Astrocyte (in vitro differentiated cells and primary cell): ENCODE measurements at regions not wholly inside any gene's neighbourhood (a gene's known extent, or its start where the extent isn't known, plus 50 kb on each side); places are given as distances from the start of the nearest gene placed in this dataset.

Experiments used
- DNase-seq: peaks from one replicate; pipeline ENCODE4 v3.0.0-alpha.2; 2010; ENCODE audit warnings: low read depth
- FAIRE-seq: peaks from 2 replicates; lab custom pipeline; 2011; peaks lifted over from hg19 to GRCh38; lab: Jason Lieb, UNC
- H2AFZ ChIP-seq: 2 replicates; pipeline ENCODE4 v1.6.0; 2012; ENCODE audit warnings: low read depth, low read length, inconsistent platforms
- H3K27ac ChIP-seq: 2 replicates; pipeline ENCODE4 v1.5.1; 2011; ENCODE audit warnings: low read depth, low read length, inconsistent platforms
- H3K27me3 ChIP-seq: 2 replicates; pipeline ENCODE4 v1.6.0; 2011; ENCODE audit warnings: low read length, inconsistent platforms; ENCODE audit not compliant: insufficient read depth
- H3K36me3 ChIP-seq: 2 replicates; pipeline ENCODE4 v1.5.1; 2011; ENCODE audit warnings: low read length, inconsistent platforms; ENCODE audit not compliant: insufficient read depth
- H3K4me1 ChIP-seq: 2 replicates; pipeline ENCODE4 v1.5.1; 2011; ENCODE audit warnings: low read length, inconsistent platforms; ENCODE audit not compliant: insufficient read depth
- H3K4me2 ChIP-seq: 2 replicates; pipeline ENCODE4 v1.6.0; 2012; ENCODE audit warnings: low read length, inconsistent platforms
- H3K4me3 ChIP-seq: 2 replicates; pipeline ENCODE4 v1.5.1; 2011; ENCODE audit warnings: low read depth, mild to moderate bottlenecking, low read length, inconsistent platforms; ENCODE audit not compliant: insufficient read depth
- H3K79me2 ChIP-seq: 2 replicates; pipeline ENCODE4 v1.6.0; 2012; ENCODE audit warnings: mild to moderate bottlenecking, low read length, inconsistent platforms; ENCODE audit not compliant: insufficient read depth
- H3K9ac ChIP-seq: 2 replicates; pipeline ENCODE4 v1.6.0; 2012; ENCODE audit warnings: mild to moderate bottlenecking, low read length, inconsistent platforms
- H3K9me3 ChIP-seq: 2 replicates; pipeline ENCODE4 v1.5.1; 2012; ENCODE audit warnings: low read depth, mild to moderate bottlenecking, low read length, inconsistent platforms; ENCODE audit not compliant: insufficient read depth
- H4K20me1 ChIP-seq: 2 replicates; pipeline ENCODE4 v1.6.0; 2012; ENCODE audit warnings: low read length, inconsistent platforms; ENCODE audit not compliant: insufficient read depth
- H3K27ac Mint-ChIP-seq: one replicate; pipeline ENCODE4 v1.8.0; 2021; ENCODE audit warnings: mild to moderate bottlenecking, mixed read lengths; ENCODE audit not compliant: unreplicated experiment
- H3K27me3 Mint-ChIP-seq: one replicate; pipeline ENCODE4 v1.8.0; 2021; ENCODE audit warnings: low read depth, mixed read lengths; ENCODE audit not compliant: unreplicated experiment
- H3K36me3 Mint-ChIP-seq: one replicate; pipeline ENCODE4 v1.8.0; 2021; ENCODE audit warnings: low read depth, mixed read lengths; ENCODE audit not compliant: unreplicated experiment
- H3K4me1 Mint-ChIP-seq: one replicate; pipeline ENCODE4 v1.8.0; 2021; ENCODE audit warnings: low read depth, mixed read lengths; ENCODE audit not compliant: unreplicated experiment
- H3K4me3 Mint-ChIP-seq: one replicate; pipeline ENCODE4 v1.8.0; 2021; ENCODE audit warnings: mild to moderate bottlenecking, moderate library complexity, mixed read lengths; ENCODE audit not compliant: unreplicated experiment
- H3K9me3 Mint-ChIP-seq: one replicate; pipeline ENCODE4 v1.8.0; 2021; ENCODE audit warnings: mild to moderate bottlenecking, mixed read lengths; ENCODE audit not compliant: unreplicated experiment
- EZH2 ChIP-seq: IDR thresholded peaks from 2 replicates; pipeline ENCODE4 v1.6.1; 2012; ENCODE audit warnings: mild to moderate bottlenecking, low read length, inconsistent platforms; ENCODE audit not compliant: insufficient read depth
- TF ChIP-seq, protein P1 (sequence below): IDR thresholded peaks from 2 replicates; pipeline ENCODE4 v1.5.1; 2011; ENCODE audit warnings: low read depth, mild to moderate bottlenecking, inconsistent platforms, low read length, moderate library complexity; ENCODE audit not compliant: insufficient read depth

DNA sequence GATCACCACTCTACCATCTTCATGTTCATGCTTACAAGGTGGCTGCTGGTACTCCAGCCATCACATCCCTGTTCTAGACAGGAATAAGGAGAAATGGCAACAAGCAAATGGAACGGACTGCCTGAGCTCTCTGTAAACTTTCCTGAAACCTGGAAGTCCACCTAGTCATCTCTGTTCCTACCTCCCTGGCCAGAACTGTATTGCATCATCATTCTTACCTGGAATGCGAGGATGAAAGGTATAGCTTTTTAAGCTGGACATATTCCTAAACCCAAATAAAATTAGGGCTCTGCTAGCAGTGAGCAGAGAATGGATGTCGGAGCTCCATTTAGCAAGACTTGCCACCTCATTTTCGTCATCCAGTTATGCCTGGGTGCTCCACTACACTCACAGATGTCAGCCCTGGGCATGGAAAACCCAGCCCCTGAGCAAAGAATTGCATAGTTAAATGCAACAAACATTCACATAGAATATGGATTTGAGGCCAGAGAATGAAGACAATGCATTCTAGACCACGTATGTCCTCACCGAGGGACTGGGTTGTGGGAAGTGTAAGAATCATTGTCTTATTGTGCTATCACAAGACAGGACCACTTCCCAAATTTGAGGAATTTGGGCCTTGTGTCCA is 214.3 kb upstream of the CDYL start:
- Histone ChIP-seq H2AFZ (no peak overlapping the region), H3K27me3 (no peaks in the 10 kb centered on the region), H3K4me2 (no peak overlapping the region), H4K20me1 (no peaks in the 10 kb centered on the region), H3K9me3 (no peaks in the 10 kb centered on the region), H3K4me1 (peaks cover 3% of the 10 kb centered on the region), H3K4me3 (no peak overlapping the region), H3K27ac (no peak overlapping the region), H3K9ac (no peak overlapping the region), H3K36me3 (no peaks in the 10 kb centered on the region), H3K79me2 (no peaks in the 10 kb centered on the region)
- TF ChIP-seq, protein P1, sequence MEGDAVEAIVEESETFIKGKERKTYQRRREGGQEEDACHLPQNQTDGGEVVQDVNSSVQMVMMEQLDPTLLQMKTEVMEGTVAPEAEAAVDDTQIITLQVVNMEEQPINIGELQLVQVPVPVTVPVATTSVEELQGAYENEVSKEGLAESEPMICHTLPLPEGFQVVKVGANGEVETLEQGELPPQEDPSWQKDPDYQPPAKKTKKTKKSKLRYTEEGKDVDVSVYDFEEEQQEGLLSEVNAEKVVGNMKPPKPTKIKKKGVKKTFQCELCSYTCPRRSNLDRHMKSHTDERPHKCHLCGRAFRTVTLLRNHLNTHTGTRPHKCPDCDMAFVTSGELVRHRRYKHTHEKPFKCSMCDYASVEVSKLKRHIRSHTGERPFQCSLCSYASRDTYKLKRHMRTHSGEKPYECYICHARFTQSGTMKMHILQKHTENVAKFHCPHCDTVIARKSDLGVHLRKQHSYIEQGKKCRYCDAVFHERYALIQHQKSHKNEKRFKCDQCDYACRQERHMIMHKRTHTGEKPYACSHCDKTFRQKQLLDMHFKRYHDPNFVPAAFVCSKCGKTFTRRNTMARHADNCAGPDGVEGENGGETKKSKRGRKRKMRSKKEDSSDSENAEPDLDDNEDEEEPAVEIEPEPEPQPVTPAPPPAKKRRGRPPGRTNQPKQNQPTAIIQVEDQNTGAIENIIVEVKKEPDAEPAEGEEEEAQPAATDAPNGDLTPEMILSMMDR, result no peak
- TF ChIP-seq EZH2, result no peak
- peaks cover 4% of the 10 kb centered on the region for H3K9me3 Mint-ChIP-seq
- H3K27ac Mint-ChIP-seq, result no peak overlapping the region
- H3K4me3 Mint-ChIP-seq, result no peak overlapping the region
- H3K4me1 Mint-ChIP-seq, result peaks cover 3% of the 10 kb centered on the region
- FAIRE-seq, result no peak
- peaks cover 11% of the 10 kb centered on the region for H3K27me3 Mint-ChIP-seq
- peaks cover 2% of the 10 kb centered on the region for H3K36me3 Mint-ChIP-seq
- DNase-seq, result no peak

DNA sequence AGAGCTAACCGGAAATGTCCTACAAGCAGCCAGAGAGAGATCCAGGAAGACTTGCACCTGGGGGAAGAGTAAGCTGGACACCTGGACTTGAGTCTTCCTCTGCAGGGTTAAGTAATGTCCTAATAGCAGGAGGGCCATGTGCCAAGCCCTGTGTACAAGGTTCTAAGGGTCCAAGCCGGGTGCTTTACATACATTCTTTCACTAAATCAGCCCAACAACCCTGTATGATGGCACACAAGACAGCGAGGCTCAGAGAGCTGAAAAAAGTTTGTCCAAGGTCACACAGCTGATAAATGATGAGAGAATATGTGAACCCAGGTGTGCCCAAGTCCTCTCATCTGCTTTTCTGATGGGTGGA is 215.1 kb upstream of the CDYL start:
- H3K27ac Mint-ChIP-seq, result no peak overlapping the region
- DNase-seq (no peak), FAIRE-seq (no peak)
- no peak overlapping the region for H3K4me3 Mint-ChIP-seq
- Histone ChIP-seq H3K36me3 (no peaks in the 10 kb centered on the region), H3K27me3 (no peaks in the 10 kb centered on the region), H3K79me2 (no peaks in the 10 kb centered on the region), H3K4me2 (no peak overlapping the region), H4K20me1 (no peaks in the 10 kb centered on the region), H3K4me1 (no peaks in the 10 kb centered on the region), H3K9me3 (no peaks in the 10 kb centered on the region), H2AFZ (no peak overlapping the region), H3K4me3 (no peak overlapping the region), H3K27ac (no peak overlapping the region), H3K9ac (no peak overlapping the region)
- no peaks in the 10 kb centered on the region for H3K4me1 Mint-ChIP-seq
- peaks cover 2% of the 10 kb centered on the region for H3K36me3 Mint-ChIP-seq
- H3K9me3 Mint-ChIP-seq, result peaks cover 4% of the 10 kb centered on the region
- TF ChIP-seq, protein P1, result no peak
- no peak for TF ChIP-seq EZH2
- peaks cover 9% of the 10 kb centered on the region for H3K27me3 Mint-ChIP-seq
